ENCODE measurements at regions not wholly inside any gene's neighbourhood (a gene's known extent, or its start where the extent isn't known, plus 50 kb on each side); places are given as distances from the start of the nearest gene placed in this dataset.

DNA sequence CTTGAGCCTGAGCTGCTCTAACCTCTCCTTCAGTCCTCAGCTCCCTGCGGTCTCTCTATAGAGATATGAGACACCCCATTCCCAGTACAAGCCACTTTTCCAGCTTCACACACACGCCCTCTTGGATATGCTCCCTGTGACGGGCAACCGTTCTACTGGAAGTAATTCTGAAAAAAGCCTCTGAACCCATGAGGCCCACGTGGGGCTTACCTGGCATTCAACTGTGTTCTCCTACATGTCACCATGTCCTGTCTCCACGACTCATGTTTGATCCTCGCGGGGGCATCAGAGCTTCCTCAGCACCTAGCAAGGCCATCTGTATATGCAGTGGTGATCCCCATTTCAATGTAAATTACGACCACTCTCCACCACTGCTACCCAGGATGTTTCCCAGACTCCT lies 69.2 kb upstream of the DUSP22 start:
- TF ChIP-seq YY1 (IDR thresholded peaks at IDR 0.05; ENCODE audit: insufficient read depth, insufficient read length), result no peak
- no peak for TF ChIP-seq ZNF274 (IDR thresholded peaks at IDR 0.05; ENCODE audit: low read depth, low read length)
- no peak for TF ChIP-seq SUZ12 (IDR thresholded peaks at IDR 0.05; ENCODE audit: extremely low read depth, insufficient read depth, insufficient read length)

All from NT2/D1 (cell line).